CD4-positive, alpha-beta memory T cell (primary cell): ENCODE measurements at regions not wholly inside any gene's neighbourhood (a gene's known extent, or its start where the extent isn't known, plus 50 kb on each side); places are given as distances from the start of the nearest gene placed in this dataset.

Experiments
- CTCF ChIA-PET: fragments of 350-600 bp; sonication (Branson Sonifier 250); formaldehyde crosslinking; loops from one replicate; lab custom pipeline; 2021; ENCODE audit warnings: inconsistent platforms; ENCODE audit not compliant: partially characterized antibody; lab: Charles Lee
- POLR2A ChIA-PET: fragments of 350-600 bp; sonication (Branson Sonifier 250); formaldehyde crosslinking; loops from one replicate; lab custom pipeline; 2021; ENCODE audit not compliant: partially characterized antibody; lab: Charles Lee
- DNase-seq, 5 donors: peaks; one replicate each; pipeline versions ENCODE4 v3.0.0 to v3.0.0-alpha.2; 2020 to 2022; ENCODE audit warnings: mixed read lengths in 1 of 5
- H3K27ac ChIP-seq: one replicate; pipeline ENCODE4 v1.7.0; 2013; ENCODE audit warnings: low read depth, low read length
- H3K27me3 ChIP-seq: 2 replicates; pipeline ENCODE4 v1.7.0; 2013; ENCODE audit warnings: mild to moderate bottlenecking, low read length, moderate library complexity; ENCODE audit not compliant: insufficient read depth
- H3K36me3 ChIP-seq: 2 replicates; pipeline ENCODE4 v1.7.0; 2013; ENCODE audit warnings: mild to moderate bottlenecking, low read length, moderate library complexity; ENCODE audit not compliant: insufficient read depth
- H3K4me1 ChIP-seq: 2 replicates; pipeline ENCODE4 v1.7.0; 2013; ENCODE audit warnings: mild to moderate bottlenecking, low read length, moderate library complexity; ENCODE audit not compliant: insufficient read depth
- H3K4me3 ChIP-seq, 2 donors: one replicate each; pipeline ENCODE4 v1.7.0; 2013; ENCODE audit warnings: low read length in 2 of 2, mild to moderate bottlenecking in 1 of 2
- H3K9me3 ChIP-seq, 2 donors: one replicate each; pipeline ENCODE4 v1.7.0; 2013; ENCODE audit warnings: low read length in 2 of 2, control low read depth in 1 of 2; ENCODE audit not compliant: control insufficient read depth in 1 of 2
- H3K27ac Mint-ChIP-seq, 7 donors: one replicate each; pipeline ENCODE4 v1.8.0; 2020 to 2021; ENCODE audit warnings: mixed read lengths in 7 of 7, mild to moderate bottlenecking in 6 of 7, inconsistent platforms in 3 of 7, moderate library complexity in 3 of 7
- H3K27me3 Mint-ChIP-seq, 2 donors: one replicate each; pipeline ENCODE4 v1.8.0; 2020 to 2021; ENCODE audit warnings: mixed read lengths in 2 of 2
- H3K36me3 Mint-ChIP-seq, 2 donors: one replicate each; pipeline ENCODE4 v1.8.0; 2020 to 2021; ENCODE audit warnings: mixed read lengths in 2 of 2, inconsistent platforms in 1 of 2, mild to moderate bottlenecking in 1 of 2
- H3K4me1 Mint-ChIP-seq, 4 donors: one replicate each; pipeline ENCODE4 v1.8.0; 2020 to 2021; ENCODE audit warnings: mixed read lengths in 4 of 4, mild to moderate bottlenecking in 1 of 4
- H3K4me3 Mint-ChIP-seq, 8 donors: one replicate each; pipeline ENCODE4 v1.8.0; 2020 to 2021; ENCODE audit warnings: mixed read lengths in 8 of 8, mild to moderate bottlenecking in 7 of 8, moderate library complexity in 6 of 8, inconsistent platforms in 3 of 8
- H3K9me3 Mint-ChIP-seq, 8 donors: one replicate each; pipeline ENCODE4 v1.8.0; 2020 to 2021; ENCODE audit warnings: mixed read lengths in 8 of 8, mild to moderate bottlenecking in 5 of 8, inconsistent platforms in 3 of 8, moderate library complexity in 1 of 8
- intact Hi-C: fragments of 100-400 bp; cut with micrococcal nuclease; formaldehyde crosslinking; loops from one replicate; pipeline ENCODE4 v1.15.1; 2023

DNA sequence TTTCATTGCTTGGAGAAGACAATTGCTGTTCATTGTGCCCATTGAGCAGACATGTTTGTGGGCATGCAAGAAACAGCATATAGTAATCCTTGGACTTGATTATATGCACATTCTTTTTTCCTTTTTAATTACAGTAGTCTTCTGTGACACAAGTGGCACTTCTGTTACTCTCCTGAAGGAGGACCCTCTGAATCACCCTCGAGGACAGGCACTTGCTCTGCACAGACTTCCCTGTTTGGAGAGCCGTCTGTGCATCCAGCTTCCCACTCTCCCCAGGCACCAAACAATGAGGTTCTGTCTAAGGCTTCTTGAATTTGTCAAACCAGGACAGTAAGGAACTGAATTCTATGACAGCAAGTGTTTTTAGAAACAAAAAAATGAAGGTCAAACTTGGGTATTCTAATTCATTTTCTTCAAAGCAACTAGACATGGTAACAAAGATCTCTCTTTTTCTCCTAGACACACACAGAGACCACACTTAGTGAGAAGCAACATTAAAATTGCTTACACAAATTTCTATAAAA, 844.6 kb upstream of the ID2 start:
- no peak overlapping the region for H3K4me3 ChIP-seq
- ChIA-PET POLR2A (no interaction called here), CTCF (interaction anchor here (0.7 kb wide), 1 partner anchor 109 kb away, joined by 3 read pairs; no protein-coding TSS in a partner anchor)
- H3K4me1 ChIP-seq: peaks cover 4% of the 10 kb centered on the region
- intact Hi-C loops: no loop called here
- no peak overlapping the region for H3K4me3 Mint-ChIP-seq
- no peaks in the 10 kb centered on the region for H3K27me3 ChIP-seq
- H3K36me3 Mint-ChIP-seq: no peaks in the 10 kb centered on the region
- no peaks in the 10 kb centered on the region for H3K9me3 Mint-ChIP-seq
- H3K27me3 Mint-ChIP-seq: peaks cover 0 to 2% of the 10 kb centered on the region in 2 donors
- H3K27ac ChIP-seq: no peak overlapping the region
- no peaks in the 10 kb centered on the region for H3K36me3 ChIP-seq
- H3K27ac Mint-ChIP-seq: no peak overlapping the region
- no peaks in the 10 kb centered on the region for H3K9me3 ChIP-seq
- peaks cover 4 to 14% (median 7%) of the 10 kb centered on the region in 4 donors for H3K4me1 Mint-ChIP-seq
- no peak for DNase-seq

DNA sequence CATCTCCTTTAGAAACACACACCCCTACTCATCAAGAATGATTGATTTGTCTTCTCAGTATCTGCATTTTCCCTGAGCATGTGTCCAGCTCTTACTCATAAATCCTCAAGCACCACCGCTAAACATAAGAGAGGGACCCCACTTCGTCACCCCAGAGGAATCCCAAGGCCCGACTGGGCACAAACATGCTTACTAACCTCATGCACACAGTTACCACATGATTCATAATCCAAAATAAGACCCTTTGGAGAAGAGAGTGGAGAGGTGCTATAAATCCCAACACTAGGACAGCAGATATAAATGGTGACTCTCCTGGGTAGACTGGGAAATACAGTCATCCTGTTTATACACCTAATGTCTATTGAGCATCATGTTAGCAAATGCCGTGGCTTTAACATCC, 843.2 kb upstream of the ID2 start:
- Histone ChIP-seq H3K27ac (no peak overlapping the region), H3K4me1 (peaks cover 4% of the 10 kb centered on the region), H3K36me3 (no peaks in the 10 kb centered on the region), H3K27me3 (no peaks in the 10 kb centered on the region), H3K4me3 (no peak overlapping the region), H3K9me3 (no peaks in the 10 kb centered on the region)
- ChIA-PET POLR2A (no interaction called here), CTCF (no interaction called here)
- H3K27me3 Mint-ChIP-seq: peaks cover 0 to 3% of the 10 kb centered on the region in 2 donors
- H3K4me1 Mint-ChIP-seq: peaks cover 4 to 14% (median 7%) of the 10 kb centered on the region in 4 donors
- no peak overlapping the region for H3K27ac Mint-ChIP-seq
- DNase-seq: no peak
- no peak overlapping the region for H3K4me3 Mint-ChIP-seq
- no peaks in the 10 kb centered on the region for H3K36me3 Mint-ChIP-seq
- intact Hi-C loops: no loop called here
- peaks cover 0 to 3% (median 0%) of the 10 kb centered on the region in 8 donors for H3K9me3 Mint-ChIP-seq

- Mint-ChIP-seq H3K27ac (no peak overlapping the region), H3K36me3 (no peaks in the 10 kb centered on the region), H3K9me3 (peaks cover 0 to 3% (median 0%) of the 10 kb centered on the region in 8 donors), H3K27me3 (peaks cover 0 to 4% of the 10 kb centered on the region in 2 donors), H3K4me1 (peaks cover under 1 to 6% (median 1%) of the 10 kb centered on the region in 4 donors), H3K4me3 (no peak overlapping the region)
- Histone ChIP-seq H3K9me3 (no peaks in the 10 kb centered on the region), H3K27ac (no peak overlapping the region), H3K27me3 (no peaks in the 10 kb centered on the region), H3K4me3 (no peak overlapping the region), H3K36me3 (no peaks in the 10 kb centered on the region), H3K4me1 (no peaks in the 10 kb centered on the region)
- ChIA-PET POLR2A (no interaction called here), CTCF (no interaction called here)
- no peak for DNase-seq
- intact Hi-C loops: no loop called here
Observed at GRCh38 chr2:7840651-7841380, 841.0 kb upstream of the ID2 start.

GRCh38 chr2:7841751-7842150, 840.1 kb upstream of the ID2 start:
- H3K4me3 Mint-ChIP-seq: no peak overlapping the region
- Histone ChIP-seq H3K4me3 (no peak overlapping the region), H3K9me3 (no peaks in the 10 kb centered on the region), H3K27ac (no peak overlapping the region), H3K27me3 (no peaks in the 10 kb centered on the region), H3K4me1 (no peaks in the 10 kb centered on the region), H3K36me3 (no peaks in the 10 kb centered on the region)
- ChIA-PET CTCF (no interaction called here), POLR2A (interaction anchor here (0.7 kb wide), 1 partner anchor 288 kb away, joined by 3 read pairs; no protein-coding TSS in a partner anchor)
- H3K27ac Mint-ChIP-seq: peak overlapping the region in 1 of 7 donors; percentile 26
- peaks cover 0 to 3% (median under 1%) of the 10 kb centered on the region in 4 donors for H3K4me1 Mint-ChIP-seq
- H3K27me3 Mint-ChIP-seq: peaks cover 0 to 4% of the 10 kb centered on the region in 2 donors
- H3K36me3 Mint-ChIP-seq: no peaks in the 10 kb centered on the region
- intact Hi-C loops: no loop called here
- H3K9me3 Mint-ChIP-seq: peaks cover 0 to 3% (median 0%) of the 10 kb centered on the region in 8 donors
- DNase-seq: no peak

DNA sequence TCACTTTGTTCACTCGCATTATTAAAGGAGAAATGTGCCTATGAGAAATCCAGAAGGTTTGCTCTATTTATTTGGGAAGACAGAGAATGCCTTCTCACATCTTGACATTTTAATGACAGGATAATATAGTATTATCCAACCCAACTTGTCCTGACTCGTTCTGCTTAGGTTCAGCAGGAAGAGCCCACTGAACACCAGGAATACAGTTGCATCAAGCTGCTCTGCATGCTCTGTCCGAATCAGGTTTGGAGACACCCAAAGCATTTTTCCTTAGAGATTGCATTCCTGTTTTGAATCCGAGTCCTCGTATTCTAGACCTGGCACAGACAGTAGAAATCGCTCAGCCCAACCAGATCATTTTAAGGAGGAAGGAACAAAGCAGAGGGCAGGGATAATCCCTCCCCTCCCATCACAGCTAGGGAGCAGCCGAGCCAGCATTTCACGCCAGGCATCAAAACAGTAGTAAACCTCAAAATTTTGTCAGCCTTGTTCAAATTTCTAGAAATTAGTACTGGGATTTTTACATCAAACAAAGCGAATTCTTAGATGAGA, 837.4 kb upstream of the ID2 start:
- no peak overlapping the region for H3K27ac Mint-ChIP-seq
- CTCF ChIA-PET: interaction anchor here (1.2 kb wide), 1 partner anchor 11 kb away, joined by 4 read pairs; no protein-coding TSS in a partner anchor

DNA sequence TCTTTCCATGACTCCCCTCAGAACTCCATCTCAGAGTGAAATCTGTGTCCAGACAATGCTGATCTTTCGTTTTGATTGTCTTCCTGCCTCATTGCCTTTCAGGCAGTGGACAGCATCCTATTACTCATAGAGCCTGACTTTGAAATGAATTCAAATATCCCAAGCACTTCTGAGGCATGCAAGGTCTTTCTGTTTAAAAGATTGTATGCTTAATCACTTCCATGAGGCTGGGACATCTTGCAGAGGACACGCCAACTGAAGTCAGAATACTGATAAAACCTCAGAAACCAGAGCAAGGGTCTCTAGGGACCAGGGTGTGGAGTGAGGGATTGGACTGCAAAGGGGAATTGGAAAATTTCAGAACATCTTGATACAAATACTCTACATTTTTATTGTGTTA, 836.5 kb upstream of the ID2 start:
- no peak for DNase-seq
- H3K9me3 Mint-ChIP-seq: peaks cover 0 to 3% (median 0%) of the 10 kb centered on the region in 8 donors
- no peak overlapping the region for H3K27ac ChIP-seq
- H3K4me1 Mint-ChIP-seq: peaks cover 8 to 15% (median 11%) of the 10 kb centered on the region in 4 donors
- no peak overlapping the region for H3K27ac Mint-ChIP-seq
- intact Hi-C loops: no loop called here
- H3K36me3 ChIP-seq: no peaks in the 10 kb centered on the region
- H3K4me3 ChIP-seq: no peak overlapping the region
- CTCF ChIA-PET: no interaction called here
- H3K9me3 ChIP-seq: no peaks in the 10 kb centered on the region
- H3K27me3 ChIP-seq: no peaks in the 10 kb centered on the region
- peaks cover 6% of the 10 kb centered on the region for H3K4me1 ChIP-seq
- POLR2A ChIA-PET: no interaction called here
- H3K4me3 Mint-ChIP-seq: no peak overlapping the region
- H3K27me3 Mint-ChIP-seq: peaks cover 0 to 2% of the 10 kb centered on the region in 2 donors
- no peaks in the 10 kb centered on the region for H3K36me3 Mint-ChIP-seq

More for the DNA sequence above, 837.4 kb upstream of the ID2 start:
- Histone ChIP-seq H3K36me3 (no peaks in the 10 kb centered on the region), H3K4me3 (no peak overlapping the region), H3K9me3 (no peaks in the 10 kb centered on the region), H3K4me1 (peaks cover 6% of the 10 kb centered on the region), H3K27ac (no peak overlapping the region), H3K27me3 (no peaks in the 10 kb centered on the region)
- H3K4me1 Mint-ChIP-seq: peaks cover 8 to 15% (median 11%) of the 10 kb centered on the region in 4 donors
- H3K36me3 Mint-ChIP-seq: no peaks in the 10 kb centered on the region
- H3K9me3 Mint-ChIP-seq: peaks cover 0 to 3% (median 0%) of the 10 kb centered on the region in 8 donors
- DNase-seq: no peak
- no peak overlapping the region for H3K4me3 Mint-ChIP-seq
- intact Hi-C loops: no loop called here
- H3K27me3 Mint-ChIP-seq: peaks cover 0 to 2% of the 10 kb centered on the region in 2 donors
- POLR2A ChIA-PET: no interaction called here

DNA sequence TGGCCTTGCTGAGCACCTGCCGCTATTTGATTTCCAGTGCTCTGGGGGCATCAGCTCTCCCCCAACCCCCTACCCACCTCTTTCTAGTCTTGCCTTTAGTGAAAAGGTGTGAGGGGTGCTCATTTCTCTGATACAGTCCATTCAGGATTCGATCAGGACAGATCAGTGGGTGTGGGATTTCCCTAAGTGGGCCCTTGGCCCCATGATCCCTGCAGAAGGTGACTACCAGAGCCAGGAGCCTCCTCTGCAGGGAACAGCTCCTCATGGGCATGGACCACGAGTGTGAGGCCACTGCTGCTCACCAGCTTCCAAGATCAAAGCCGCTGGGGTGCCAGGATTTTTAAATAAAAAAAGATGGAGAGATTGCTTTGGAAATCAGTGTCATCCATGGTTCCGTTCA, 835.2 kb upstream of the ID2 start:
- CTCF ChIA-PET: no interaction called here
- Histone ChIP-seq H3K4me1 (peaks cover 6% of the 10 kb centered on the region), H3K9me3 (no peaks in the 10 kb centered on the region), H3K4me3 (no peak overlapping the region), H3K27me3 (no peaks in the 10 kb centered on the region), H3K36me3 (no peaks in the 10 kb centered on the region), H3K27ac (no peak overlapping the region)
- no peaks in the 10 kb centered on the region for H3K36me3 Mint-ChIP-seq
- intact Hi-C loops: no loop called here
- POLR2A ChIA-PET: no interaction called here
- DNase-seq: no peak
- H3K4me3 Mint-ChIP-seq: no peak overlapping the region
- H3K9me3 Mint-ChIP-seq: peaks cover 0 to 3% (median 0%) of the 10 kb centered on the region in 8 donors
- peaks cover 8 to 15% (median 11%) of the 10 kb centered on the region in 4 donors for H3K4me1 Mint-ChIP-seq
- peaks cover 0 to 2% of the 10 kb centered on the region in 2 donors for H3K27me3 Mint-ChIP-seq
- H3K27ac Mint-ChIP-seq: no peak overlapping the region
